RPMI8226 (cell line): ENCODE measurements at regions not wholly inside any gene's neighbourhood (a gene's known extent, or its start where the extent isn't known, plus 50 kb on each side); places are given as distances from the start of the nearest gene placed in this dataset.

Experiments
- DNase-seq: peaks from one replicate; pipeline ENCODE4 v3.0.0-alpha.2; 2015

- no peak for DNase-seq
These were observed 124.4 kb upstream of the SLC34A2 start for GRCh38 chr4:25531272-25531671.

- no peak for DNase-seq
These were observed 123.1 kb upstream of the SLC34A2 start for GRCh38 chr4:25532591-25532990.

GRCh38 chr4:25533256-25533655, 122.4 kb upstream of the SLC34A2 start:
- no peak for DNase-seq

- DNase-seq: no peak
These were observed 120.4 kb upstream of the SLC34A2 start for GRCh38 chr4:25535278-25535677.

- no peak for DNase-seq
These were observed 119.8 kb upstream of the SLC34A2 start for GRCh38 chr4:25535701-25536473.

- no peak for DNase-seq
These were observed 118.9 kb upstream of the SLC34A2 start for GRCh38 chr4:25536564-25537320.

GRCh38 chr4:25538430-25538829, 117.2 kb upstream of the SLC34A2 start:
- no peak for DNase-seq

GRCh38 chr4:25539241-25539640, 116.4 kb upstream of the SLC34A2 start:
- DNase-seq: no peak

- no peak for DNase-seq
These were observed 114.9 kb upstream of the SLC34A2 start for GRCh38 chr4:25540734-25541133.

GRCh38 chr4:25547343-25547742, 108.3 kb upstream of the SLC34A2 start:
- no peak for DNase-seq

- DNase-seq: no peak
These were observed 106.2 kb upstream of the SLC34A2 start for GRCh38 chr4:25549413-25549812.

- no peak for DNase-seq
These were observed 105.1 kb upstream of the SLC34A2 start for GRCh38 chr4:25550376-25551030.

- no peak for DNase-seq
These were observed 104.0 kb upstream of the SLC34A2 start for GRCh38 chr4:25551605-25552004.

GRCh38 chr4:25552580-25553271, 102.9 kb upstream of the SLC34A2 start:
- no peak for DNase-seq

- no peak for DNase-seq
These were observed 96.1 kb upstream of the SLC34A2 start for GRCh38 chr4:25559508-25559907.

- no peak for DNase-seq
These were observed 95.0 kb upstream of the SLC34A2 start for GRCh38 chr4:25560605-25561004.

- DNase-seq: no peak
These were observed 92.5 kb upstream of the SLC34A2 start for GRCh38 chr4:25563071-25563564.

- no peak for DNase-seq
These were observed 90.8 kb upstream of the SLC34A2 start for GRCh38 chr4:25564836-25565235.

- no peak for DNase-seq
These were observed 88.4 kb upstream of the SLC34A2 start for GRCh38 chr4:25567253-25567652.

- DNase-seq: no peak
These were observed 85.9 kb upstream of the SLC34A2 start for GRCh38 chr4:25569716-25570115.

GRCh38 chr4:25575611-25576010, 80.0 kb upstream of the SLC34A2 start:
- DNase-seq: no peak

- no peak for DNase-seq
These were observed 77.2 kb upstream of the SLC34A2 start for GRCh38 chr4:25578432-25578831.
